H1 (cell line): ENCODE measurements at regions not wholly inside any gene's neighbourhood (a gene's known extent, or its start where the extent isn't known, plus 50 kb on each side); places are given as distances from the start of the nearest gene placed in this dataset.

ENCODE experiments used
- ASH2L ChIP-seq: fragments of 200-600, 300-600 bp; sonication (generic); IDR thresholded peaks from one replicate; pipeline ENCODE4 v1.7.1; 2017; ENCODE audit warnings: low read length
- CEBPB ChIP-seq: IDR thresholded peaks from 2 replicates; pipeline ENCODE4 v1.6.1; 2012; ENCODE audit warnings: low read depth, low read length
- CHD2 ChIP-seq: IDR thresholded peaks from 2 replicates; pipeline ENCODE4 v1.6.1; 2012; ENCODE audit warnings: low read length, improper control_type of control experiment
- EP300 ChIP-seq, 2 experiments: IDR thresholded peaks; 1 replicate in 1 of 2; 2 replicates in 1 of 2; pipeline ENCODE4 v1.6.1; 2011 to 2012; ENCODE audit warnings: low read depth in 2 of 2, low read length in 2 of 2, mild to moderate bottlenecking in 2 of 2, borderline replicate concordance in 1 of 2, inconsistent platforms in 1 of 2, moderate library complexity in 1 of 2
- GABPA ChIP-seq: IDR thresholded peaks from 2 replicates; pipeline ENCODE4 v1.6.1; 2011; ENCODE audit warnings: mild to moderate bottlenecking, low read length, moderate library complexity, borderline replicate concordance; ENCODE audit not compliant: insufficient read depth
- JUN ChIP-seq: IDR thresholded peaks from 2 replicates; pipeline ENCODE4 v1.6.1; 2011; ENCODE audit warnings: low read depth, mild to moderate bottlenecking, improper control_type of control experiment, low read length
- MAFK ChIP-seq: IDR thresholded peaks from 2 replicates; pipeline ENCODE4 v1.6.1; 2012; ENCODE audit warnings: low read depth, mild to moderate bottlenecking, improper control_type of control experiment, low read length
- RXRA ChIP-seq: IDR thresholded peaks from 2 replicates; pipeline ENCODE4 v1.6.1; 2011; ENCODE audit warnings: low read depth, mild to moderate bottlenecking, low read length, moderate library complexity; ENCODE audit not compliant: insufficient read depth
- SIRT6 ChIP-seq: IDR thresholded peaks from one replicate; pipeline ENCODE4 v1.7.1; 2012; ENCODE audit warnings: low read length, inconsistent platforms
- TAF1 ChIP-seq: IDR thresholded peaks from 2 replicates; pipeline ENCODE4 v1.6.1; 2011; ENCODE audit warnings: mild to moderate bottlenecking, low read depth, low read length
- TF ChIP-seq, protein P1 (sequence below), 3 experiments: IDR thresholded peaks; 1 replicate in 2 of 3; 2 replicates in 1 of 3; pipeline versions ENCODE4 v1.5.1 to v1.6.1; 2011; ENCODE audit warnings: low read length in 3 of 3, mild to moderate bottlenecking in 3 of 3, inconsistent platforms in 2 of 3, low read depth in 1 of 3, moderate library complexity in 1 of 3; ENCODE audit not compliant: insufficient read depth in 1 of 3; ENCODE audit errors: control extremely low read depth in 1 of 3
- TF ChIP-seq, protein P2 (sequence below): IDR thresholded peaks from 2 replicates; pipeline ENCODE4 v1.6.1; 2011; ENCODE audit warnings: low read length, improper control_type of control experiment

DNA sequence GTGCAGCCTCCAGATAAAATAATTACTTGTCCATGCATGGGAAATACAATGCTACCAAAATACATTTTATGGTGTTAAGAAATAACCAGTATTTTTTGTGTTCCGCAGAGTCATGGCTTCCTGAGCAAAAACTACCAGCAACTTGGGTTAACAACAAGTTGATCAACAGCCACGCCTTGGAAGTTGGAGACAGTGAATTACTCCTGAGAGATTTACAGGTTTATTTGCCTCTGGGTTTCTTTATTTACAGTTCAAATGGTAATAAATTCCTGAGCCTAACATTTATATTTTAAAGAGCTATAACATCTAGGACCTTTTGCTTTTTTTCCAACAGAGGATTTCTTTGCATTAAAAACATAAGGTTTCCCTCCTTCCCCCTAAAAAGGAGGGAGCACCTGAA lies 194.0 kb downstream of the IPO8 start:
- TF ChIP-seq CEBPB: no peak
- TF ChIP-seq, protein P1, sequence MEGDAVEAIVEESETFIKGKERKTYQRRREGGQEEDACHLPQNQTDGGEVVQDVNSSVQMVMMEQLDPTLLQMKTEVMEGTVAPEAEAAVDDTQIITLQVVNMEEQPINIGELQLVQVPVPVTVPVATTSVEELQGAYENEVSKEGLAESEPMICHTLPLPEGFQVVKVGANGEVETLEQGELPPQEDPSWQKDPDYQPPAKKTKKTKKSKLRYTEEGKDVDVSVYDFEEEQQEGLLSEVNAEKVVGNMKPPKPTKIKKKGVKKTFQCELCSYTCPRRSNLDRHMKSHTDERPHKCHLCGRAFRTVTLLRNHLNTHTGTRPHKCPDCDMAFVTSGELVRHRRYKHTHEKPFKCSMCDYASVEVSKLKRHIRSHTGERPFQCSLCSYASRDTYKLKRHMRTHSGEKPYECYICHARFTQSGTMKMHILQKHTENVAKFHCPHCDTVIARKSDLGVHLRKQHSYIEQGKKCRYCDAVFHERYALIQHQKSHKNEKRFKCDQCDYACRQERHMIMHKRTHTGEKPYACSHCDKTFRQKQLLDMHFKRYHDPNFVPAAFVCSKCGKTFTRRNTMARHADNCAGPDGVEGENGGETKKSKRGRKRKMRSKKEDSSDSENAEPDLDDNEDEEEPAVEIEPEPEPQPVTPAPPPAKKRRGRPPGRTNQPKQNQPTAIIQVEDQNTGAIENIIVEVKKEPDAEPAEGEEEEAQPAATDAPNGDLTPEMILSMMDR (IDR thresholded peaks at IDR 0.05; ENCODE audit: control extremely low read depth in 1 of 3, insufficient read depth in 1 of 3, low read depth in 1 of 3, low read length in 3 of 3): no peak
- TF ChIP-seq MAFK: no peak
- no peak for TF ChIP-seq RXRA
- no peak for TF ChIP-seq SIRT6
- no peak for TF ChIP-seq CHD2
- TF ChIP-seq TAF1: no peak
- no peak for TF ChIP-seq EP300 (IDR thresholded peaks at IDR 0.05; ENCODE audit: borderline replicate concordance in 1 of 2, low read depth in 2 of 2, low read length in 2 of 2)
- TF ChIP-seq JUN: no peak
- no peak for TF ChIP-seq ASH2L
- no peak for TF ChIP-seq GABPA
- TF ChIP-seq, protein P2, sequence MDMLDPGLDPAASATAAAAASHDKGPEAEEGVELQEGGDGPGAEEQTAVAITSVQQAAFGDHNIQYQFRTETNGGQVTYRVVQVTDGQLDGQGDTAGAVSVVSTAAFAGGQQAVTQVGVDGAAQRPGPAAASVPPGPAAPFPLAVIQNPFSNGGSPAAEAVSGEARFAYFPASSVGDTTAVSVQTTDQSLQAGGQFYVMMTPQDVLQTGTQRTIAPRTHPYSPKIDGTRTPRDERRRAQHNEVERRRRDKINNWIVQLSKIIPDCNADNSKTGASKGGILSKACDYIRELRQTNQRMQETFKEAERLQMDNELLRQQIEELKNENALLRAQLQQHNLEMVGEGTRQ: no peak
